Heart right ventricle (tissue), 16 donors: ENCODE measurements at regions not wholly inside any gene's neighbourhood (a gene's known extent, or its start where the extent isn't known, plus 50 kb on each side); places are given as distances from the start of the nearest gene placed in this dataset.

Source experiments
- ATAC-seq, 8 donors: fragments of 200-7000 bp; cut with Tn5 transposase; one replicate each; pipeline ENCODE4 v1.9.1; 2020; ENCODE audit warnings: mild to moderate bottlenecking in 8 of 8, moderate library complexity in 8 of 8, moderate number of reproducible peaks in 1 of 8
- DNase-seq, 2 donors: peaks; one replicate each; pipeline ENCODE4 v3.0.0-alpha.2; 2020
- H3K27ac ChIP-seq, 10 donors: fragments of 200-600 bp; sonication (generic) in 2 of 10; one replicate each; pipeline versions ENCODE4 v1.5.0 to v1.8.0; 2020 to 2022; ENCODE audit warnings: mild to moderate bottlenecking in 3 of 10
- H3K27me3 ChIP-seq, 7 donors: fragments of 200-600 bp; one replicate each; pipeline ENCODE4 v1.8.0; 2021 to 2022; ENCODE audit warnings: mild to moderate bottlenecking in 2 of 7
- H3K36me3 ChIP-seq, 9 donors: fragments of 200-600 bp; sonication (generic) in 1 of 9; one replicate each; pipeline versions ENCODE4 v1.5.0 to v1.8.0; 2020 to 2022; ENCODE audit warnings: mild to moderate bottlenecking in 2 of 9
- H3K4me1 ChIP-seq, 9 donors: fragments of 200-600 bp; sonication (generic) in 1 of 9; one replicate each; pipeline versions ENCODE4 v1.5.0 to v1.8.0; 2020 to 2022; ENCODE audit warnings: mild to moderate bottlenecking in 4 of 9
- H3K4me3 ChIP-seq, 10 donors: fragments of 200-600 bp; sonication (generic) in 2 of 10; one replicate each; pipeline versions ENCODE4 v1.5.0 to v1.8.0; 2020 to 2022; ENCODE audit warnings: mild to moderate bottlenecking in 7 of 10, moderate library complexity in 2 of 10
- H3K9me3 ChIP-seq, 11 donors: fragments of 200-600 bp in 10 of 11; sonication (generic) in 2 of 11; one replicate each; pipeline versions ENCODE4 v1.5.0 to v1.8.0; 2013 to 2022; ENCODE audit warnings: mild to moderate bottlenecking in 2 of 11, control low read depth in 1 of 11, moderate library complexity in 1 of 11
- WGBS, 2 donors: extraction: QIAGEN DNeasy Blood & Tissue Kit; methylation state at CpG; one replicate each; pipeline ENCODE4 v1.1.7; 2013; ENCODE audit warnings: inconsistent platforms in 1 of 2; 5-methylcytosine and 5-hydroxymethylcytosine counted together
- intact Hi-C, 10 donors: fragments of 100-400 bp; cut with DNase I; formaldehyde crosslinking; loops; one replicate each; pipeline versions ENCODE4 v1.11.1 to v1.14.2; 2022
- TF ChIP-seq, protein P1 (sequence below), 9 donors: fragments of 200-600 bp; sonication (generic) in 2 of 9; IDR thresholded peaks; one replicate each; pipeline versions ENCODE4 v1.5.0 to v1.8.0; 2021 to 2022; ENCODE audit warnings: antibody characterized with exemption in 9 of 9, mild to moderate bottlenecking in 5 of 9, moderate library complexity in 1 of 9
- donor health status: Arrhythmogenic right ventricular cardiomyopathy.
- donor health status: ischemic (EF 13 %, LVEDD 7.1; RV severe dilation, severe dysfunction).
- donor health status: healthy with polysubstance abuse.
- donor health status: DM: no; HTN: yes; CAD: no.
- donor health status: DM: no; HTN: no; CAD: no.
- donor health status: ischemic (EF 25% LVEDD 6.9; RV normal size, moderate dysfunction).
- donor health status: ischemic (EF 25% LVEDD 5.7; RV mildly dilated, moderate dysfunction).
- donor health status: healthy.
- donor health status: DM: yes; HTN: yes; CAD: no.
- donor health status: Ischemic cardiomyopathy.
- donor health status: ischemic (EF 35%, LVEDD 5.7; RV mildly dilated, moderate dysfunction).
- donor health status: nonischemic (EF 11% LVEDD 7.7; RV severe dilation, severe dysfunction).
- donor health status: DM: yes; HTN: yes; CAD: no.
- donor health status: PGD.
- donor health status: ischemic (EF 29% LVEDD 5.4; RV normal size, mild dysfunction).
- donor health status: nonischemic (EF 23%, LVEDD 6.1; RV moderate dilation, normal function).

- 76 to 83% methylated on average over 6 of the region's 6 CpGs for WGBS, 2 donors
- ATAC-seq: no peak
- peaks cover 0 to 4% (median 0%) of the 10 kb centered on the region in 11 donors for H3K9me3 ChIP-seq
- H3K36me3 ChIP-seq: no peaks in the 10 kb centered on the region
- no peak overlapping the region for H3K4me3 ChIP-seq
- peaks cover 0 to 62% (median 23%) of the 10 kb centered on the region in 7 donors for H3K27me3 ChIP-seq
- no peaks in the 10 kb centered on the region for H3K4me1 ChIP-seq
- DNase-seq: no peak
- no peak overlapping the region for H3K27ac ChIP-seq
- intact Hi-C loops: no loop called here
- TF ChIP-seq, protein P1, sequence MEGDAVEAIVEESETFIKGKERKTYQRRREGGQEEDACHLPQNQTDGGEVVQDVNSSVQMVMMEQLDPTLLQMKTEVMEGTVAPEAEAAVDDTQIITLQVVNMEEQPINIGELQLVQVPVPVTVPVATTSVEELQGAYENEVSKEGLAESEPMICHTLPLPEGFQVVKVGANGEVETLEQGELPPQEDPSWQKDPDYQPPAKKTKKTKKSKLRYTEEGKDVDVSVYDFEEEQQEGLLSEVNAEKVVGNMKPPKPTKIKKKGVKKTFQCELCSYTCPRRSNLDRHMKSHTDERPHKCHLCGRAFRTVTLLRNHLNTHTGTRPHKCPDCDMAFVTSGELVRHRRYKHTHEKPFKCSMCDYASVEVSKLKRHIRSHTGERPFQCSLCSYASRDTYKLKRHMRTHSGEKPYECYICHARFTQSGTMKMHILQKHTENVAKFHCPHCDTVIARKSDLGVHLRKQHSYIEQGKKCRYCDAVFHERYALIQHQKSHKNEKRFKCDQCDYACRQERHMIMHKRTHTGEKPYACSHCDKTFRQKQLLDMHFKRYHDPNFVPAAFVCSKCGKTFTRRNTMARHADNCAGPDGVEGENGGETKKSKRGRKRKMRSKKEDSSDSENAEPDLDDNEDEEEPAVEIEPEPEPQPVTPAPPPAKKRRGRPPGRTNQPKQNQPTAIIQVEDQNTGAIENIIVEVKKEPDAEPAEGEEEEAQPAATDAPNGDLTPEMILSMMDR (IDR thresholded peaks at IDR 0.05): no peak
These were observed 60.9 kb upstream of the IFNAR2 start for GRCh38 chr21:33168886-33169285.

GRCh38 chr21:33169359-33169758, 60.4 kb upstream of the IFNAR2 start:
- DNase-seq: no peak
- TF ChIP-seq, protein P1 (IDR thresholded peaks at IDR 0.05): no peak
- H3K36me3 ChIP-seq: no peaks in the 10 kb centered on the region
- H3K27ac ChIP-seq: no peak overlapping the region
- WGBS, 2 donors: 85 to 95% methylated on average over 14 of the region's 14 CpGs
- no peaks in the 10 kb centered on the region for H3K4me1 ChIP-seq
- peaks cover 0 to 4% (median 0%) of the 10 kb centered on the region in 11 donors for H3K9me3 ChIP-seq
- no peak overlapping the region for H3K4me3 ChIP-seq
- ATAC-seq: no peak
- intact Hi-C loops: no loop called here
- H3K27me3 ChIP-seq: peaks cover 0 to 63% (median 23%) of the 10 kb centered on the region in 7 donors

- ATAC-seq: no peak
- Histone ChIP-seq H3K9me3 (peaks cover 0 to 4% (median 0%) of the 10 kb centered on the region in 11 donors), H3K27me3 (peaks cover 0 to 65% (median 23%) of the 10 kb centered on the region in 7 donors), H3K4me3 (no peak overlapping the region), H3K4me1 (no peaks in the 10 kb centered on the region), H3K27ac (no peak overlapping the region), H3K36me3 (no peaks in the 10 kb centered on the region)
- TF ChIP-seq, protein P1 (IDR thresholded peaks at IDR 0.05): no peak
- intact Hi-C loops: no loop called here
- 54 to 61% methylated on average over 8 of the region's 8 CpGs for WGBS, 2 donors
- no peak for DNase-seq
These were observed 58.0 kb upstream of the IFNAR2 start for GRCh38 chr21:33171616-33172169.

DNA sequence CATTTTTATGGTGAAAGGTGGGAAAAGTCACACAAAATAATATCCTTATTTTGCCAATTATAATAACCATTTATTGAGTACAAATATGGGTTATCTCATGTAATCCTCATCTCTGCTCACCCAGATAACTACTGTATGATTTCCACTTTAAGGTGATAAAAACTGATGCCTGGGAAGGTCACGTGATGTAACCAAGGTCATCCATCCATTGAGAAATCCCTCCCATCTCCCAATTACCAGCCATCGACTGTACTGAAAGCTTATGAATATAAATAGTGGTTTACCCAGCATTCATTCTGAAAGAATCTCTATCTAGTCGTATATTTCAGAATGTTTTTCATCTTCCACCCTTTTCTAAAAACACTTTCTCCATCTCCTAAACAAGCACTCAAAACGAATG, 55.0 kb upstream of the IFNAR2 start:
- intact Hi-C loops: no loop called here
- H3K9me3 ChIP-seq: no peaks in the 10 kb centered on the region
- no peak for DNase-seq

More for the DNA sequence above, 55.0 kb upstream of the IFNAR2 start:
- 74 to 86% methylated on average over 4 of the region's 4 CpGs for WGBS, 2 donors
- Histone ChIP-seq H3K4me1 (no peaks in the 10 kb centered on the region), H3K27me3 (peaks cover 0 to 53% (median 18%) of the 10 kb centered on the region in 7 donors), H3K36me3 (no peaks in the 10 kb centered on the region), H3K27ac (no peak overlapping the region), H3K4me3 (no peak overlapping the region)
- TF ChIP-seq, protein P1 (IDR thresholded peaks at IDR 0.05): no peak
- no peak for ATAC-seq
